ENCODE measurements at regions not wholly inside any gene's neighbourhood (a gene's known extent, or its start where the extent isn't known, plus 50 kb on each side); places are given as distances from the start of the nearest gene placed in this dataset.

DNA sequence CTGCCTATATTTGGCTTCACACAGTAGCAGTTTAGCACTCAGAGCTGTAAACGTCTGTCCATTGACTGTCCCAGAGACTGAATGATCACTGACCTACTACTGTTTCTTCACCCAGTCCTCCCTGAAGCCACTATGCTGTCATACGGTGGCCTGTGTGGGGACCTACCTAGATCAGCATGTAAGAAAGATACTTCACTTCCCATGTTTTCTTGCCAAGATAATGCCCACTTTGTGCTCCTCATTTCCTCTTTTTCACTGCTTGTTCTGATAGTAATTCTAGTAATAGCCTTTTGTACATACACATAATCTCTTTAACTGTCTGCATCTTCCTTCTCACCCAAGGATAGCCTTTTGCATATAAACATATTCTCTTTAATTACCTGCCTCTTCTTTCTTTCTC lies 109.9 kb upstream of the TIAM2 start:
- no peak for DNase-seq

- DNase-seq = no peak
Measured at GRCh38 chr6:154886016-154886415, 109.1 kb upstream of the TIAM2 start.

DNA sequence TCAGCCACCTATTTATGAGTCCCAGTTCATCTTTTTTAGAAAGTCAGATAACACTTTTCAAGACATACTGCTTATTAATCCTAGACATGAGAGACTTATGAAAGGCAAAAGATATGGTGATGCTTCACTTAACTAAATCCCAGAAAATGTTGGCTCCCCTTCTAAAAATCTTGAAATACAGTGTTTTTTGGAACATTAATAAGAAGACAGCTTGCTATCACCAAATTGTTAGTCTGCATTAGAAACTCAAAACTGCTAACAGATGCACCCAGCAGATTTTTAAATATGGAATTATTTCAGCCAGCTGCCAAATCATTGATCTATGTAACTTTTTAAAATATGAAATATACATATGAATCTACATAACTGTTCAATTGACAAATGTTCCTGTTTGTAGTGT lies 108.6 kb upstream of the TIAM2 start:
- DNase-seq = no peak

DNA sequence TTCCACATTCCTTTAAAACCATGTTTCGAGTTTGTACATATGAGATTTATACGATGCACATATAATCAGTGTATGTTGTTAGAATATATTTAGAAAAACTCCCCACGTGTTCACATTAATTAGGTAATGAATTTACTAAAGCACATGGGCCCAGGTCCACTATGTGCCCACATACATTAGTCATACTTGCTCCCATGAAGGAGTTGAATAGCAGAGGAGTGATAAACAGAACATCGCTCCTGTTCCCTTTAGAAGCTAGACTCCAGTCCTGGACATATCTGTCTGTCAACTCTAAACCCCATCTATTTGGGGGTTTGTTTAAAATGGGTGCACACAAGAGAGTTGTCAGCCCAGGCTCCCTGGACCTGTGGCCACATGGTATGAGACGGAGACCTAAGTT lies 108.1 kb upstream of the TIAM2 start:
- no peak for DNase-seq

GRCh38 chr6:154888421-154889295 lies 106.5 kb upstream of the TIAM2 start:
- DNase-seq = no peak

- DNase-seq = no peak
Measured at GRCh38 chr6:154890874-154891273, 104.2 kb upstream of the TIAM2 start.

- DNase-seq = no peak
Measured at GRCh38 chr6:154891901-154892300, 103.2 kb upstream of the TIAM2 start.

DNA sequence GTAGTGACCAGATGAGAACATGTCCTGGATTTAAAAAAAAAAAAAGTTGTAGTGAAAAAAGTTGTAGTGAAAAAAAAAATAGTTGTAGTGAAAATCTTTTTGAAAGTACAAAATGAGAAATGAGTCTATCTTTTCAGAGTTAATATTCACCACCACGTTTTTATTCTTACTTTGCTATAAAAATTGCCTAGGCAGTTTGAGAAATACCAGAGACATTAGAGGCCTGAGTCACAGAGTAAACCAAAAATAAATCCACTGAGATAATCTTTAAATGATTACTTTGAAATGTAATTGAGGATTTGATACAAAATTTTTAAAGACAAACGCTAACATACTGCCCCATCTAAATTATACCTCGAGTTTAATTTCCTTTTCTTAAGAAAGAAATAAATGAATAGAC lies 101.2 kb upstream of the TIAM2 start:
- DNase-seq = no peak

DNA sequence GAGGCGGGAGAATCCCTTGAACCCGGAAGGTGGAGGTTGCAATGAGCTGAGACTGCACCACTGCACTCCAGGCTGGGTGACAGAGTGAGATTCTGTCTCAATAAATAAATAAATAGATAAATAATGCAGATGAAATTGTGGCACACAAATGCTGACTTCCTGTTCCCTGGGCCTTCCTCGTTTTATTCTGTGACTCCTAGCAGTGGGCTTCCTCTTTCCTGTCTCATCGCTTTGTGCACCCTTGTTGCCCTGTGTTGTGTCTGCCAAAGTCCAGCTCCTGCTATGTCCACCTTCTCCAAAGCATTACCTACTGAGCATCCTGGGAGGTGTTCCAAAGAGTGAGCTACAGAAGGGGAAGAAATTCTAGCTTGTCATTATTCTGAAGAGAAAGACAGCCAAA lies 100.2 kb upstream of the TIAM2 start:
- DNase-seq = peak; percentile 29 to 42 (median 40)

- DNase-seq = no peak
Measured at GRCh38 chr6:154895841-154896240, 99.3 kb upstream of the TIAM2 start.

- no peak for DNase-seq
Measured at GRCh38 chr6:154898821-154899220, 96.3 kb upstream of the TIAM2 start.

GRCh38 chr6:154899824-154900463 lies 95.2 kb upstream of the TIAM2 start:
- no peak for DNase-seq

- DNase-seq = no peak
Measured at GRCh38 chr6:154901876-154902552, 93.1 kb upstream of the TIAM2 start.

- DNase-seq = no peak
Measured at GRCh38 chr6:154907291-154907690, 87.8 kb upstream of the TIAM2 start.

- no peak for DNase-seq
Measured at GRCh38 chr6:154908723-154909122, 86.4 kb upstream of the TIAM2 start.

- no peak for DNase-seq
Measured at GRCh38 chr6:154909311-154909710, 85.8 kb upstream of the TIAM2 start.

DNA sequence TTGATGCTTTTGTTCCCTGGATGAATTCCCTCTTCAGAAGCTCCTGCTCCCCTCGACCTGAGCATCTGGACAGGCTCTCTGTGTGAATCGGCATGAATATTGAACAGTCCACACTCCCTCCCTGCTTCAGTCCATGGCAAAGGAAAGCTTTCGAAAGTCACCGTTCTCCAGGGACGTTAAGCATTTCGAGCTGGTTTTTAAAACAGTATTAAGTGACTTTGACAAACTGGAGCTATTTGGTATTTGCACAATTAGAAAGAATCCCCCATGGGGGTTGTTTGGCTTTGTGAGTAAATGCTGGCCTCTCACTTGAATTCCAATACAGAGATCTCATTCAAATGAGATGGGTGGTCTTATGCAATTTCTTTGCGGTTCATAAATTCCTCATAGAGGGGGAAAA lies 85.3 kb upstream of the TIAM2 start:
- DNase-seq = no peak

- DNase-seq = no peak
Measured at GRCh38 chr6:154914288-154914687, 80.8 kb upstream of the TIAM2 start.

DNA sequence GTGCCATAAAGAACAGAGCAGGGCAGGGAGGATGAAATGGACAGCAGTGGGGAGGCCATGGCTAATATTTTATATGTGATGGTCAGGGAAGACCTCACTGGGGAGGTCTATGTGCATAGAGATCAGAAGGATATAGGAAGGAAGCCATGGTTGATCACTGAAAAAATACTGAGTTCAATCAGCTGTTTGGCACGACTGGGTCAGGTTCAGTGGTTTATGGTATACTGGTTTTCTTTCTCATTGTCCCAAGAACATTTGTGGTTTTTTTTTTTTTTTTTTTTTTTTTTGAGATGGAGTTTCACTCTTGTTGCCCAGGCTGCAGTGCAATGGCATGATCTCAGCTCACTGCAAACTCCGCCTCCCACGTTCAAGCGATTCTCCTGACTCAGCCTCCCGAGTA lies 78.3 kb upstream of the TIAM2 start:
- DNase-seq = no peak

- DNase-seq = no peak
Measured at GRCh38 chr6:154917941-154918340, 77.2 kb upstream of the TIAM2 start.

DNA sequence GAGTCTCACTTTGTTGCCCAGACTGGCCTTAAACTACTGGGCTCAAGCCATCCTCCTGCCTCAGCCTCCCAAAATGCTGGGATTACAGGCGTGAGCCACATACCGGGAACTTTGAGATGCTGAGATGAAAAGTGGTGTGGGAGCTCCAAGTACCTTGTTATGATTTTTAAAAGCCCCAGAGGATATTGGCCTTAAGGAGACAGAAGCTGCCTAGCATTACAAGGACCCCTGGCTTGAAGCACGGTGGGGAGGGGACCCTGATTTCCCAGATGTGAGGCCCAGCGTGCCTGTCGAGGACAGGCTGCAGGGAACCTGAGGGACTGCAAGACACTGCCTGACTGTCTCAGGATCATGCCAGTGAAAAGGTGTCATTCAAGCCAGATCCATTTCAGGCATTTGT lies 75.3 kb upstream of the TIAM2 start:
- no peak for DNase-seq

- no peak for DNase-seq
Measured at GRCh38 chr6:154920495-154921200, 74.5 kb upstream of the TIAM2 start.

- peak; percentile 11 to 22 (median 20) for DNase-seq
Measured at GRCh38 chr6:154921482-154921881, 73.6 kb upstream of the TIAM2 start.
